ENCODE measurements at regions not wholly inside any gene's neighbourhood (a gene's known extent, or its start where the extent isn't known, plus 50 kb on each side); places are given as distances from the start of the nearest gene placed in this dataset.

GRCh38 chr1:240695416-240695815 lies 83.5 kb upstream of the GREM2 start:
- TF ChIP-seq POLR2AphosphoS5 (IDR thresholded peaks at IDR 0.05; ENCODE audit: borderline replicate concordance, low read depth, low read length) (no peak), EZH2 (IDR thresholded peaks at IDR 0.05) (no peak), FOXP2 (optimal IDR thresholded peaks at IDR 0.05; ENCODE audit: control extremely low read depth, extremely low read length, insufficient read depth) (no peak)

All from SK-N-MC (cell line).